OCI-LY3 (cell line): ENCODE measurements at regions not wholly inside any gene's neighbourhood (a gene's known extent, or its start where the extent isn't known, plus 50 kb on each side); places are given as distances from the start of the nearest gene placed in this dataset.

Source experiments
- CTCF ChIP-seq: fragments of 200-600, 300-600 bp; sonication (generic); IDR thresholded peaks from 2 replicates; pipeline ENCODE4 v1.5.1; 2014; ENCODE audit warnings: antibody characterized with exemption, low read length, low read depth
- EZH2phosphoT487 ChIP-seq: fragments of 200-600 bp; shearing (Covaris generic); IDR thresholded peaks from 2 replicates; pipeline ENCODE4 v1.6.1; 2018; ENCODE audit warnings: antibody characterized with exemption, mixed run types, low read depth

- TF ChIP-seq CTCF, result no peak
- no peak for TF ChIP-seq EZH2phosphoT487
These were observed 488.6 kb downstream of the CSNK1G3 start for GRCh38 chr5:124000538-124000937.
